ENCODE measurements at regions not wholly inside any gene's neighbourhood (a gene's known extent, or its start where the extent isn't known, plus 50 kb on each side); places are given as distances from the start of the nearest gene placed in this dataset.

DNA sequence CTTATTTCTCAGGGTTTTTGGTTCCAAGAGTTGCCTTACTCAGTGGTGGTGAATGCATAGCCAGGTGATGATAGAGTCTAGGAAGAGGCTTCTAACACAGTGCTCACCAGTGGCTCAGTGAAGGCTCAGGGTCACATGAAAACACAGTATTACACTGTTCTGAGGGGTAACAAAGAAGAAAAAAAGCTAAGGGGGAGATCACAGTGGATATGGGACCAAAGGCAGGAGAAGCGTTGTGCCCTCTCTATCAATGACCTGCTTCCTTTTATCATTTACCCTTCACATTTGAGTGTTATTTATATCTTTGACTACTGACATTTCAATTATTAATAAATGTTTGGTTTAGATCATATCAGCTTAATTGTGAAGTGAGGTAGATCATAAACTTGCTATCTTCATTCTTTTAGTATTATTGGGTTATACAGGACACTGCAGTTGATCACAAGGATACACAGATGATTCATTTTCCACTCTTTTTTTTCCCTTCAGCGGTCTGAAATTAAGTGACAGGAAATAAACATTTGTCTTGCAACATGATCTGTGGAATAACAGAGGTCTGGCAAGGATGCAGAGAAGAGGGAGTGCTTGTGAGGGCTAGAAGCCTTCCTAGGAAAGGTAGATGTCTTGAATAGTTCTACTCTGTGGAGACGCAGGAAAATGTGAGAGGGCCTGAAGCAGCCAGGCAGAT is 171.7 kb downstream of the C3orf38 start:
- no peak overlapping the region for H3K4me3 Mint-ChIP-seq
- intact Hi-C loops (cut with micrococcal nuclease) = no loop called here
- ChIA-PET POLR2A (no interaction called here), CTCF (no interaction called here)
- no peak overlapping the region for H3K27ac Mint-ChIP-seq
- H3K36me3 Mint-ChIP-seq (ENCODE audit: low read depth) = no peaks in the 10 kb centered on the region
- no peak for TF ChIP-seq CTCF (IDR thresholded peaks at IDR 0.05)
- ATAC-seq = no peak
- H3K9me3 Mint-ChIP-seq = peaks cover 1% of the 10 kb centered on the region
- no peaks in the 10 kb centered on the region for H3K27me3 Mint-ChIP-seq
- no peaks in the 10 kb centered on the region for H3K4me1 Mint-ChIP-seq (ENCODE audit: low read depth)
- DNase-seq = no peak

GRCh38 chr3:88324788-88325187 is 175.0 kb downstream of the C3orf38 start:
- no peaks in the 10 kb centered on the region for H3K9me3 Mint-ChIP-seq
- no peak for TF ChIP-seq CTCF (IDR thresholded peaks at IDR 0.05)
- CTCF ChIA-PET = no interaction called here
- no peaks in the 10 kb centered on the region for H3K4me1 Mint-ChIP-seq (ENCODE audit: low read depth)
- H3K27me3 Mint-ChIP-seq = no peaks in the 10 kb centered on the region
- DNase-seq (no peak), ATAC-seq (no peak)
- POLR2A ChIA-PET = no interaction called here
- no peak overlapping the region for H3K4me3 Mint-ChIP-seq
- intact Hi-C loops (cut with micrococcal nuclease) = no loop called here
- H3K27ac Mint-ChIP-seq = no peak overlapping the region
- H3K36me3 Mint-ChIP-seq (ENCODE audit: low read depth) = no peaks in the 10 kb centered on the region

DNA sequence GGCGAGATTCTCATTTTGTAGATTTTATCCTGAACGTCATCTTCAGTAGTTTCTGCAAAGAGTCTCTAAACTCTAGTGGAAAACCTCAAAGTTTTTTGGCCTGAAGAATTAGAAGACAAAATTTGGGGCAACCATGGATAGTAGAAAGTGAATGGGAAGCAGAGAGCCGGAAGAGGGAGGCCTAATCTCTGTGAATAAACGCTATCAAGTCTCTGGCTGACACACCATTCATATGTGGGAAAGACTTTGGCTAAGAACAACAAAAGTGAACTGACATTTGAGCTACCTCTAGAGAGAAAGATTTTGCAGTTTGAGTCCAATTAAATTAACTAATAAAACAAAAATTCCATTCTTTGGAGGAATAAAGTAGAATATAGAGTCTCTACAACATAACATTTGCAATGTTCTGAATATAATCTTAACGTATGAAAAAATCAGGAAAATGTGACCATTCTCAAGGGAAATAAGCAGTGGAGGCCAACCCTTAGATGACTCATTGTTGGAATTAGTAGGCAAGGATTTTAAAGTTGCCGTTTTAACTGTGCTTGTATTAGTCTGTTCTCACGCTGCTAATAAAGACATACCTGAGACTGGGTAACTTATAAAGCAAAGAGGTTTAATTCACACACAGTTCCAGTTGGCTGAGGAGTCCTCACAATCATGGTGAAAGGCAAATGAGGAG is 184.6 kb downstream of the C3orf38 start:
- no peak for ATAC-seq
- no peak overlapping the region for H3K27ac Mint-ChIP-seq
- no peak overlapping the region for H3K4me3 Mint-ChIP-seq
- no peaks in the 10 kb centered on the region for H3K27me3 Mint-ChIP-seq
- no peaks in the 10 kb centered on the region for H3K4me1 Mint-ChIP-seq (ENCODE audit: low read depth)
- H3K36me3 Mint-ChIP-seq (ENCODE audit: low read depth) = no peaks in the 10 kb centered on the region
- CTCF ChIA-PET = no interaction called here
- peaks cover 6% of the 10 kb centered on the region for H3K9me3 Mint-ChIP-seq
- DNase-seq = no peak
- intact Hi-C loops (cut with micrococcal nuclease) = no loop called here
- TF ChIP-seq CTCF (IDR thresholded peaks at IDR 0.05) = no peak
- POLR2A ChIA-PET = no interaction called here

DNA sequence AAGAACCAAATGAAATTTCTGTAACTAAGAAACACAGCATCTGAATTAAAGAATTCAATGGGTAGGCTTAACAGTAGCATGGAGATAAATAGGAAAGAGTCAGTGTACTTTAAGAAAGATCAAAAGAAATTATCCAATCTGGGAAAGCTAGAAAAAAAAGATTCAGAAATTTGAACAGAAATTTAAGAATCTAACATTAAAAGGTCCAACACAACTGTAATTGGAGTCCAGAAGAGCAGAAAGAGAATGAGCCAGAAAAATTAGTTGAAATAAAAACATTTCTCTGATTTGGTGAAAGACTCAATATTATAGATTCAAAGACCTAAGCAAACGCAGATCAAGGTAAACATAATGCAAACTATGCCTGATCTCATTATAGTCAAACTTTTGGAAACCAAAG is 187.1 kb downstream of the C3orf38 start:
- no peak for DNase-seq
- Mint-ChIP-seq H3K27ac (no peak overlapping the region), H3K36me3 (ENCODE audit: low read depth) (no peaks in the 10 kb centered on the region), H3K4me1 (ENCODE audit: low read depth) (no peaks in the 10 kb centered on the region), H3K27me3 (no peaks in the 10 kb centered on the region), H3K4me3 (no peak overlapping the region), H3K9me3 (peaks cover 6% of the 10 kb centered on the region)
- intact Hi-C loops (cut with micrococcal nuclease) = no loop called here
- ChIA-PET CTCF (no interaction called here), POLR2A (no interaction called here)
- TF ChIP-seq CTCF (IDR thresholded peaks at IDR 0.05) = no peak
- ATAC-seq = no peak

- ATAC-seq (no peak), DNase-seq (no peak)
- intact Hi-C loops (cut with micrococcal nuclease) = no loop called here
- no peaks in the 10 kb centered on the region for H3K27me3 Mint-ChIP-seq
- TF ChIP-seq CTCF (IDR thresholded peaks at IDR 0.05) = no peak
- no peaks in the 10 kb centered on the region for H3K36me3 Mint-ChIP-seq (ENCODE audit: low read depth)
- POLR2A ChIA-PET = no interaction called here
- H3K27ac Mint-ChIP-seq = no peak overlapping the region
- H3K9me3 Mint-ChIP-seq = no peaks in the 10 kb centered on the region
- CTCF ChIA-PET = no interaction called here
- no peaks in the 10 kb centered on the region for H3K4me1 Mint-ChIP-seq (ENCODE audit: low read depth)
- H3K4me3 Mint-ChIP-seq = no peak overlapping the region
Observed at GRCh38 chr3:88343264-88343663, 193.5 kb downstream of the C3orf38 start.
